NCI-H345 (cell line): ENCODE measurements at regions not wholly inside any gene's neighbourhood (a gene's known extent, or its start where the extent isn't known, plus 50 kb on each side); places are given as distances from the start of the nearest gene placed in this dataset.
A peak's percentile ranks its signal among the peaks of the same experiment; 100 is the strongest.

ENCODE experiments used
- DNase-seq: peaks from one replicate; lab custom pipeline; 2025; lab: John Stamatoyannopoulos, UW

GRCh38 chr5:38753141-38753540, 92.7 kb upstream of the OSMR start:
- DNase-seq = no peak

GRCh38 chr5:38753776-38754175, 92.0 kb upstream of the OSMR start:
- DNase-seq = no peak

GRCh38 chr5:38755181-38755580, 90.6 kb upstream of the OSMR start:
- DNase-seq = no peak

GRCh38 chr5:38756068-38756467, 89.7 kb upstream of the OSMR start:
- no peak for DNase-seq

GRCh38 chr5:38757451-38758245, 88.2 kb upstream of the OSMR start:
- DNase-seq = no peak

- no peak for DNase-seq
Observed at GRCh38 chr5:38758774-38759600, 86.8 kb upstream of the OSMR start.

GRCh38 chr5:38764937-38765391, 80.8 kb upstream of the OSMR start:
- DNase-seq = no peak

GRCh38 chr5:38765399-38765861, 80.4 kb upstream of the OSMR start:
- DNase-seq = no peak

GRCh38 chr5:38766151-38766550, 79.7 kb upstream of the OSMR start:
- no peak for DNase-seq

- no peak for DNase-seq
Observed at GRCh38 chr5:38768412-38769211, 77.2 kb upstream of the OSMR start.

- no peak for DNase-seq
Observed at GRCh38 chr5:38772471-38772870, 73.3 kb upstream of the OSMR start.

GRCh38 chr5:38775218-38775840, 70.5 kb upstream of the OSMR start:
- DNase-seq = no peak

- DNase-seq = no peak
Observed at GRCh38 chr5:38776149-38776896, 69.5 kb upstream of the OSMR start.

- DNase-seq = no peak
Observed at GRCh38 chr5:38777111-38777510, 68.7 kb upstream of the OSMR start.

GRCh38 chr5:38780316-38780715, 65.5 kb upstream of the OSMR start:
- no peak for DNase-seq

- DNase-seq = peak; percentile 20
Observed at GRCh38 chr5:38780945-38781344, 64.9 kb upstream of the OSMR start.

GRCh38 chr5:38782180-38782835, 63.5 kb upstream of the OSMR start:
- DNase-seq = no peak

- DNase-seq = peak; percentile 91
Observed at GRCh38 chr5:38783011-38783561, 62.7 kb upstream of the OSMR start.

- no peak for DNase-seq
Observed at GRCh38 chr5:38789134-38789533, 56.7 kb upstream of the OSMR start.

- DNase-seq = no peak
Observed at GRCh38 chr5:38789777-38790176, 56.0 kb upstream of the OSMR start.
